GM12878 (cell line): ENCODE measurements at regions not wholly inside any gene's neighbourhood (a gene's known extent, or its start where the extent isn't known, plus 50 kb on each side); places are given as distances from the start of the nearest gene placed in this dataset.

Experiments
- ATAC-seq: fragments of 200-7000 bp; cut with Tn5 transposase; 3 replicates; pipeline ENCODE4 v1.9.1; 2020; ENCODE audit warnings: mild to moderate bottlenecking, moderate library complexity
- BruUV-seq: library from RNA; stranded (reverse); fragments of 400-500 nt; replicated peaks from 2 replicates; lab custom pipeline; 2021; lab: Mats Ljungman, UMichigan
- CTCF ChIA-PET: fragments of 300-600 bp; sonication (Branson Sonifier 250); formaldehyde crosslinking; extraction: SDS; loops from one replicate; lab custom pipeline; 2021; ENCODE audit warnings: inconsistent platforms; lab: Yijun Ruan, JAX
- POLR2A ChIA-PET: fragments of 350-600 bp; formaldehyde crosslinking; extraction: SDS; loops from one replicate; lab custom pipeline; 2021; ENCODE audit warnings: inconsistent platforms; lab: Charles Lee
- RAD21 ChIA-PET: fragments of 300-600 bp; sonication (Branson Sonifier 250); formaldehyde crosslinking; loops from one replicate; lab custom pipeline; 2023; ENCODE audit warnings: antibody characterized with exemption; ENCODE audit not compliant: unreplicated experiment; lab: Charles Lee
- SMC1A ChIA-PET: fragments of 300-600 bp; sonication (Branson Sonifier 250); formaldehyde crosslinking; loops from one replicate; lab custom pipeline; 2023; ENCODE audit not compliant: unreplicated experiment, uncharacterized antibody; lab: Charles Lee
- DNase-seq: peaks from one replicate; pipeline ENCODE4 v3.0.0-alpha.2; 2011; ENCODE audit warnings: low read depth, low spot score
- FAIRE-seq: peaks from 3 replicates; lab custom pipeline; 2011; peaks lifted over from hg19 to GRCh38; lab: Jason Lieb, UNC
- H2AFZ ChIP-seq: 2 replicates; pipeline ENCODE4 v1.6.0; 2011; ENCODE audit warnings: low read depth, low read length, control low read depth; ENCODE audit not compliant: control insufficient read depth
- H3K27ac ChIP-seq: 2 replicates; pipeline ENCODE4 v1.5.1; 2011; ENCODE audit warnings: control low read depth; ENCODE audit not compliant: control insufficient read depth, insufficient read depth
- H3K27me3 ChIP-seq, 2 experiments: replicated peaks in 1 of 2; 2 replicates each; pipeline versions ENCODE4 v1.6.0 to v1.6.1; 2011; ENCODE audit warnings: low read length in 1 of 2; ENCODE audit not compliant: control insufficient read depth in 2 of 2, insufficient read depth in 2 of 2
- H3K36me3 ChIP-seq, 2 experiments: 2 replicates each; pipeline ENCODE4 v1.5.1; 2011; ENCODE audit warnings: low read length in 1 of 2; ENCODE audit not compliant: control insufficient read depth in 2 of 2, insufficient read depth in 2 of 2
- H3K4me1 ChIP-seq: 2 replicates; pipeline ENCODE4 v1.6.1; 2011; ENCODE audit warnings: mild to moderate bottlenecking, low read length, moderate library complexity, mixed read lengths; ENCODE audit not compliant: control insufficient read depth, insufficient read depth
- H3K4me2 ChIP-seq: 2 replicates; pipeline ENCODE4 v1.6.0; 2011; ENCODE audit warnings: control low read depth; ENCODE audit not compliant: control insufficient read depth, insufficient read depth
- H3K4me3 ChIP-seq: fragments of 200-600 bp; sonication (generic); 2 replicates; pipeline ENCODE4 v1.5.1; 2016
- H3K79me2 ChIP-seq: 2 replicates; pipeline ENCODE4 v1.6.0; 2011; ENCODE audit warnings: low read length; ENCODE audit not compliant: control insufficient read depth, insufficient read depth
- H3K9ac ChIP-seq: 2 replicates; pipeline ENCODE4 v1.8.0; 2011; ENCODE audit warnings: low read length, control low read depth, mixed read lengths; ENCODE audit not compliant: control insufficient read depth, insufficient read depth
- H3K9me3 ChIP-seq: replicated peaks from 3 replicates; pipeline ENCODE4 v1.5.1; 2011; ENCODE audit warnings: mild to moderate bottlenecking, low read length; ENCODE audit not compliant: control insufficient read depth, insufficient read depth
- H4K20me1 ChIP-seq: 2 replicates; pipeline ENCODE4 v1.6.0; 2011; ENCODE audit not compliant: control insufficient read depth, insufficient read depth
- ATF2 ChIP-seq: IDR thresholded peaks from 2 replicates; pipeline ENCODE4 v1.6.1; 2012; ENCODE audit warnings: low read length, inconsistent platforms
- GATAD2B ChIP-seq: fragments of 450-650 bp; conservative IDR thresholded peaks from 2 replicates; pipeline ENCODE4 v1.6.1; 2017; ENCODE audit warnings: low read depth, mild to moderate bottlenecking, moderate library complexity
- HCFC1 ChIP-seq: fragments of 150-350 bp; IDR thresholded peaks from 2 replicates; pipeline ENCODE4 v1.6.1; 2014; ENCODE audit warnings: low read length
- JUNB ChIP-seq: IDR thresholded peaks from 2 replicates; pipeline ENCODE4 v1.6.1; 2016; ENCODE audit warnings: antibody characterized with exemption, mild to moderate bottlenecking
- KLF5 ChIP-seq: fragments of 450-650 bp; IDR thresholded peaks from 2 replicates; pipeline ENCODE4 v1.6.1; 2014; ENCODE audit warnings: mild to moderate bottlenecking; ENCODE audit not compliant: partially characterized antibody
- NR2F1 ChIP-seq: fragments of 450-650 bp; conservative IDR thresholded peaks from 2 replicates; pipeline ENCODE4 v1.6.1; 2017; ENCODE audit warnings: mild to moderate bottlenecking
- RUNX3 ChIP-seq: IDR thresholded peaks from 2 replicates; pipeline ENCODE4 v1.6.1; 2012; ENCODE audit warnings: low read length, inconsistent platforms
- YBX1 ChIP-seq: fragments of 450-650 bp; IDR thresholded peaks from 2 replicates; pipeline ENCODE4 v1.6.1; 2016; ENCODE audit warnings: antibody characterized with exemption
- WGBS: methylation state at CpG from one replicate; pipeline ENCODE4 v1.1.6; 2016; ENCODE audit warnings: low lambda C conversion rate; ENCODE audit not compliant: insufficient replicate concordance, insufficient coverage; ENCODE audit errors: missing lambda C conversion rate; 5-methylcytosine and 5-hydroxymethylcytosine counted together
- in situ Hi-C: fragments of 300-500 bp; cut with MboI; formaldehyde crosslinking; loops from 9 replicates; pipeline ENCODE4 v1.14.3; 2018; ENCODE audit warnings: mixed read lengths
- intact Hi-C: fragments of 100-400 bp; cut with micrococcal nuclease; formaldehyde crosslinking; loops from one replicate; pipeline ENCODE4 v1.14.2; 2022; ENCODE audit not compliant: unreplicated experiment

- no peaks in the 10 kb centered on the region for H3K9me3 ChIP-seq
- H3K9ac ChIP-seq = no peak overlapping the region
- BruUV-seq = no TSS peak
- in situ Hi-C loops (no loop called here), intact Hi-C loops (no loop called here)
- no peak for DNase-seq
- ChIA-PET CTCF (no interaction called here), SMC1A (no interaction called here), RAD21 (no interaction called here), POLR2A (no interaction called here)
- no peak overlapping the region for H3K4me2 ChIP-seq
- TF ChIP-seq JUNB (no peak), GATAD2B (no peak), YBX1 (no peak), KLF5 (no peak), HCFC1 (no peak), ATF2 (no peak), NR2F1 (no peak), RUNX3 (no peak)
- no peaks in the 10 kb centered on the region for H4K20me1 ChIP-seq
- no peaks in the 10 kb centered on the region for H3K4me1 ChIP-seq
- H3K27ac ChIP-seq = no peak overlapping the region
- H3K79me2 ChIP-seq = no peaks in the 10 kb centered on the region
- H3K36me3 ChIP-seq = no peaks in the 10 kb centered on the region
- H3K4me3 ChIP-seq = no peak overlapping the region
- no peak for FAIRE-seq
- WGBS = 7% methylated on average over 2 of the region's 2 CpGs
- no peak overlapping the region for H2AFZ ChIP-seq
- ATAC-seq = no peak
- no peaks in the 10 kb centered on the region for H3K27me3 ChIP-seq
These were observed 605.1 kb upstream of the KLF4 start for GRCh38 chr9:108094676-108094993.
